Ishikawa (cell line): ENCODE measurements at regions not wholly inside any gene's neighbourhood (a gene's known extent, or its start where the extent isn't known, plus 50 kb on each side); places are given as distances from the start of the nearest gene placed in this dataset.

Experiments
- FOXM1 ChIP-seq: IDR thresholded peaks from 2 replicates; pipeline ENCODE4 v1.6.1; 2012; ENCODE audit warnings: low read depth, borderline replicate concordance
- YY1 ChIP-seq: IDR thresholded peaks from 2 replicates; pipeline ENCODE4 v1.6.1; 2012; ENCODE audit warnings: low read depth

GRCh38 chr20:6562111-6562510 is 205.4 kb upstream of the BMP2 start:
- TF ChIP-seq YY1 (no peak), FOXM1 (no peak)
